Thyroid gland (tissue), 4 donors: ENCODE measurements at regions not wholly inside any gene's neighbourhood (a gene's known extent, or its start where the extent isn't known, plus 50 kb on each side); places are given as distances from the start of the nearest gene placed in this dataset.

ENCODE experiments used
- DNase-seq, 2 donors: peaks; one replicate each; pipeline ENCODE4 v3.0.0-alpha.2; 2019
- H3K27ac ChIP-seq, 3 donors: fragments of 200-600 bp; sonication (generic); 1 replicate in 2 of 3; 2 replicates in 1 of 3; pipeline ENCODE4 v1.5.1; 2016 to 2019; ENCODE audit warnings: mild to moderate bottlenecking in 1 of 3, moderate library complexity in 1 of 3
- H3K27me3 ChIP-seq: fragments of 200-600 bp; sonication (generic); one replicate; pipeline ENCODE4 v1.5.1; 2019
- H3K36me3 ChIP-seq, 2 donors: fragments of 200-600 bp; sonication (generic); one replicate each; pipeline ENCODE4 v1.5.1; 2016 to 2019
- H3K4me1 ChIP-seq, 2 donors: fragments of 200-600 bp; sonication (generic); one replicate each; pipeline ENCODE4 v1.5.1; 2017 to 2019
- H3K4me3 ChIP-seq, 3 donors: fragments of 200-600 bp; sonication (generic); replicated peaks in 1 of 3; 1 replicate in 2 of 3; 2 replicates in 1 of 3; pipeline ENCODE4 v1.5.1; 2016; ENCODE audit warnings: mild to moderate bottlenecking in 1 of 3
- H3K9me3 ChIP-seq: fragments of 200-600 bp; sonication (generic); one replicate; pipeline ENCODE4 v1.5.1; 2017
- POLR2A ChIP-seq, 2 donors: fragments of 450-650 bp; IDR thresholded peaks; one replicate each; pipeline ENCODE4 v1.6.1; 2017; ENCODE audit warnings: antibody characterized with exemption in 2 of 2, mild to moderate bottlenecking in 2 of 2, moderate library complexity in 1 of 2
- WGBS, 2 donors: methylation state at CpG; one replicate each; pipeline ENCODE4 v1.1.5; 2017; 5-methylcytosine and 5-hydroxymethylcytosine counted together
- intact Hi-C: fragments of 100-400 bp; cut with DNase I; formaldehyde crosslinking; loops from one replicate; pipeline ENCODE4 v1.15.1; 2023
- TF ChIP-seq, protein P1 (sequence below), 6 experiments: fragments of 200-600 bp in 3 of 6; fragments of 450-650 bp in 3 of 6; sonication (generic) in 3 of 6; IDR thresholded peaks; one replicate each; pipeline ENCODE4 v1.5.1; 2016 to 2019; ENCODE audit warnings: antibody characterized with exemption in 6 of 6, mild to moderate bottlenecking in 2 of 6, inconsistent platforms in 1 of 6, moderate library complexity in 1 of 6

DNA sequence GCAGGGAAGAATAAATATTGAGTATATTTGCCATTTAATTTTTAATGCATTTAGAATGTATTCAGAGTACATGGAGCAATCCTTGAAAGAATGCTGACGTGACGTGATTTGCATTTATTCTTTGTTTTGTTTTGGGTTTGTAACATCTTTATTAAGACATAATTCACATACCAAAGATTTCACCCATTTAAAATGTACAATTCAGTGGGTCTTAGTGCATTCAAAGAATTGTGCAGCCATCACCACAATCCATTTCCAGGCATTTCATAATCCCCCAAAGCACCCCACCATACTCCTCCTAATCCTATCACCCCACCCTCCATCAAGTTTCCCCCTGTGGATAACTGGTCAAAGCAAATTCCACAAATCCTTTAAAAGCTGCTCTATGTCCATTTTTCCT is 87.4 kb downstream of the FAM9B start:
- Histone ChIP-seq H3K4me1 (no peaks in the 10 kb centered on the region), H3K36me3 (no peaks in the 10 kb centered on the region), H3K4me3 (no peak overlapping the region), H3K27ac (no peak overlapping the region), H3K27me3 (no peaks in the 10 kb centered on the region), H3K9me3 (no peaks in the 10 kb centered on the region)
- intact Hi-C loops = no loop called here
- no peak for DNase-seq
- 89 to 91% methylated on average over 2 of the region's 2 CpGs for WGBS, 2 donors
- no peak for TF ChIP-seq POLR2A (IDR thresholded peaks at IDR 0.05)
- TF ChIP-seq, protein P1, sequence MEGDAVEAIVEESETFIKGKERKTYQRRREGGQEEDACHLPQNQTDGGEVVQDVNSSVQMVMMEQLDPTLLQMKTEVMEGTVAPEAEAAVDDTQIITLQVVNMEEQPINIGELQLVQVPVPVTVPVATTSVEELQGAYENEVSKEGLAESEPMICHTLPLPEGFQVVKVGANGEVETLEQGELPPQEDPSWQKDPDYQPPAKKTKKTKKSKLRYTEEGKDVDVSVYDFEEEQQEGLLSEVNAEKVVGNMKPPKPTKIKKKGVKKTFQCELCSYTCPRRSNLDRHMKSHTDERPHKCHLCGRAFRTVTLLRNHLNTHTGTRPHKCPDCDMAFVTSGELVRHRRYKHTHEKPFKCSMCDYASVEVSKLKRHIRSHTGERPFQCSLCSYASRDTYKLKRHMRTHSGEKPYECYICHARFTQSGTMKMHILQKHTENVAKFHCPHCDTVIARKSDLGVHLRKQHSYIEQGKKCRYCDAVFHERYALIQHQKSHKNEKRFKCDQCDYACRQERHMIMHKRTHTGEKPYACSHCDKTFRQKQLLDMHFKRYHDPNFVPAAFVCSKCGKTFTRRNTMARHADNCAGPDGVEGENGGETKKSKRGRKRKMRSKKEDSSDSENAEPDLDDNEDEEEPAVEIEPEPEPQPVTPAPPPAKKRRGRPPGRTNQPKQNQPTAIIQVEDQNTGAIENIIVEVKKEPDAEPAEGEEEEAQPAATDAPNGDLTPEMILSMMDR (IDR thresholded peaks at IDR 0.05) = no peak

DNA sequence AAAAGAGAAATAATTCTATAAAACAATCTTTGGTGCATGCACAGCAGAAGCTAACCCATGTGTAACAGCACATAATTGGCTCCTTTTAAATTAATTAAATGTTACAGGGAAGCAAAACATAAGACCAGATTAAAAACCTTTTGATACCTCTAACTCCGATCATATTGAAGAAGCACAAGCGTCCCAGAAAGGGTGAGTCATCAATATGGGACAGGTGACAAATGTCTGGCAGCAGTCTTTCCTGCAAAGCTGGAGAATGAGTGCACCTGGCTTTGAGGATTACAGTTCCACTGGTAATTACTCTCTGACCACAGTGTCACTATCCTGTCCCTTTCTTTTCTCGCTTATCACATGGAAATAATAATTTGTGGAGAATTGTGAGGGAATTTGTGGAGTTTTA is 94.6 kb downstream of the FAM9B start:
- intact Hi-C loops = no loop called here

DNA sequence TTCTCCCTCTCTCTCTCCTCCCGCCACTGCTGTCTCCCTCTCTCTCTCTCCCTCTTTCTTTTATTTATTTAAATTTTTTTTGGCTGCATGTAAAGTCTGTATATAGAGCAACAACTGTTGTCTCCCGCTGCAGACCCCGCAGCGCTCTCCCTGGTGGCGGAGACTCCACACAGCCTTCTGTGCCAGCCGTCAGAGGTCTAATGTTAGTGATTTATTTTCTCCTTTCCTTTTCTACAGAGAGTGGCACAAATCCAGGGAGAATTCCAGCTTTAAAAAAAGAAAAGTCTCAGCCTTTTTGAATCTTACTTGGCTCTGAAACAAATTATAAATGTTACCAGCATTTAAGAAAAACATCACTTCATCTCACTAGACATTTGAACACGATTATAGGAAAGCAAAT is 106.2 kb downstream of the FAM9B start:
- intact Hi-C loops = no loop called here
- Histone ChIP-seq H3K4me1 (no peaks in the 10 kb centered on the region), H3K36me3 (no peaks in the 10 kb centered on the region), H3K4me3 (no peak overlapping the region), H3K27me3 (no peaks in the 10 kb centered on the region), H3K9me3 (no peaks in the 10 kb centered on the region), H3K27ac (no peak overlapping the region)
- no peak for DNase-seq
- WGBS, 2 donors = 74 to 79% methylated on average over 7 of the region's 7 CpGs
- TF ChIP-seq, protein P1 (IDR thresholded peaks at IDR 0.05) = no peak
- no peak for TF ChIP-seq POLR2A (IDR thresholded peaks at IDR 0.05)

More for the DNA sequence above, 94.6 kb downstream of the FAM9B start:
- Histone ChIP-seq H3K27me3 (no peaks in the 10 kb centered on the region), H3K36me3 (no peaks in the 10 kb centered on the region), H3K9me3 (no peaks in the 10 kb centered on the region), H3K4me1 (no peaks in the 10 kb centered on the region), H3K27ac (no peak overlapping the region), H3K4me3 (no peak overlapping the region)
- no peak for DNase-seq
- 84 to 92% methylated on average over 3 of the region's 3 CpGs for WGBS, 2 donors
- TF ChIP-seq POLR2A (IDR thresholded peaks at IDR 0.05) = no peak
- TF ChIP-seq, protein P1 (IDR thresholded peaks at IDR 0.05) = no peak

DNA sequence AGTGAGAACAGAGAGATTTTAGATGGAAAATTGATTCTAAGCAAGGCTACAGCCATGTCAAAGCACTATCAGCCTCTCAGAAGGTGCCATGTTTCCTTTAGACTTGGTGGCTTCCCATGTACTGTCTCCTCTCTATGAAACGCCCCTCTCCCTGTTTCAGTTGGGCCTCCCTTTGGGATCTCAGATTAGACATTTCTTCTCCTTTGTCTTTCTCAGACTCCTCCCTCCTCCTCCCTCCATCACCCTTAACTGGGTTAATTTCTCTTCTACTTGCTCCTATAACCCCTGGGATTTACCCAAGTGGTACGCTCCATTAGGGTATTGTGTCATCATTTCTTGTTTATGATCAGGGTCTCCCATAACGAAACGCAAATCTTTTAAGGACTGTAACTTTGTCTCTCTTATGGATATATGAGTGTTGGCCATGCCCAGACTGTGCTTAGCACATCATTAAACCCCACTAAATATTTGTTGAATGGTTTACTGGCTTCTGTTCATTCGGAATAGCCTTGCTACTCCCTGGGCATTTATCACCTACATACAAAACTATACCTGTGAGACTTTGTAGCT is 106.8 kb downstream of the FAM9B start:
- WGBS, 2 donors = 86 to 90% methylated on average over 5 of the region's 5 CpGs
- Histone ChIP-seq H3K27ac (no peak overlapping the region), H3K27me3 (no peaks in the 10 kb centered on the region), H3K9me3 (no peaks in the 10 kb centered on the region), H3K4me3 (no peak overlapping the region), H3K4me1 (no peaks in the 10 kb centered on the region), H3K36me3 (no peaks in the 10 kb centered on the region)
- DNase-seq = no peak
- TF ChIP-seq, protein P1 (IDR thresholded peaks at IDR 0.05) = no peak
- TF ChIP-seq POLR2A (IDR thresholded peaks at IDR 0.05) = no peak
- intact Hi-C loops = no loop called here

DNA sequence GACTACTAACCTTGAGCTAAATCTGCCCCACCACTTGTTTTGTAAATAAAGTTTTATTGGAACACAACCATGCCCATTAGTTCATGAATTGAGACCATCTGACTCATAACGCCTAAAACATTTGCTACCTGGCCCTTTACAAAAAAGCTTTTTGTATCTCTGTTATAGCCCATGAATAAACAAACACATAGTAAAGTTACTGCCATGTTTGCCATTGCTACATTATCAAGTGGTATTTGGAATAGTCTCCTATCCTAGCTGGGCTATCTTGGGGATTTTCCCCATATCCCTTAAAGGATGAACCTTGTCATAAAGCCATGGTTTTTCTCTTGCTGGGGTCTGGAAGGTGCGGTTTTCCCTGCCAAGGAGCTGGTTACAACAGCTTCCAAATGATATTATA is 112.3 kb downstream of the FAM9B start:
- H3K27ac ChIP-seq = no peak overlapping the region
- no peaks in the 10 kb centered on the region for H3K9me3 ChIP-seq
- no peaks in the 10 kb centered on the region for H3K4me1 ChIP-seq
- intact Hi-C loops = no loop called here
- DNase-seq = no peak
- no peaks in the 10 kb centered on the region for H3K36me3 ChIP-seq
- 83 to 90% methylated on average over 2 of the region's 2 CpGs for WGBS, 2 donors
- H3K27me3 ChIP-seq = no peaks in the 10 kb centered on the region
- H3K4me3 ChIP-seq = no peak overlapping the region
- no peak for TF ChIP-seq POLR2A (IDR thresholded peaks at IDR 0.05)
- TF ChIP-seq, protein P1 (IDR thresholded peaks at IDR 0.05) = no peak
